Small intestine (tissue), 7 donors: ENCODE measurements at regions not wholly inside any gene's neighbourhood (a gene's known extent, or its start where the extent isn't known, plus 50 kb on each side); places are given as distances from the start of the nearest gene placed in this dataset.
"Not testable (repeated sequence)": the region's sequence is repeated elsewhere in the genome, so short reads cannot be mapped to it uniquely, and the experiment has no call there.

ENCODE experiments used
- DNase-seq, 2 donors: peaks; one replicate each; pipeline versions ENCODE4 v3.0.0 to v3.0.0-alpha.2; 2013
- FAIRE-seq: peaks from 2 replicates; lab custom pipeline; 2012; peaks lifted over from hg19 to GRCh38; lab: Jason Lieb, UNC
- H3K27ac ChIP-seq, 3 donors: one replicate each; pipeline ENCODE4 v1.5.1; 2013; ENCODE audit warnings: low read length in 2 of 3, mild to moderate bottlenecking in 2 of 3, control low read depth in 1 of 3, inconsistent platforms in 1 of 3, low read depth in 1 of 3, moderate library complexity in 1 of 3
- H3K27me3 ChIP-seq, 3 donors: one replicate each; pipeline ENCODE4 v1.6.1; 2013; ENCODE audit warnings: low read length in 3 of 3, inconsistent platforms in 1 of 3; ENCODE audit not compliant: control insufficient read depth in 3 of 3, insufficient read depth in 3 of 3
- H3K36me3 ChIP-seq, 3 donors: one replicate each; pipeline ENCODE4 v1.6.1; 2013; ENCODE audit warnings: low read length in 3 of 3, inconsistent platforms in 1 of 3, low read depth in 1 of 3, mild to moderate bottlenecking in 1 of 3, moderate library complexity in 1 of 3; ENCODE audit not compliant: control insufficient read depth in 3 of 3, insufficient read depth in 2 of 3
- H3K4me1 ChIP-seq, 3 donors: one replicate each; pipeline ENCODE4 v1.6.1; 2013; ENCODE audit warnings: low read length in 2 of 3, inconsistent platforms in 1 of 3, low read depth in 1 of 3, mild to moderate bottlenecking in 1 of 3, moderate library complexity in 1 of 3; ENCODE audit not compliant: control insufficient read depth in 3 of 3, insufficient read depth in 2 of 3
- H3K4me3 ChIP-seq, 3 donors: one replicate each; pipeline ENCODE4 v1.5.1; 2013; ENCODE audit warnings: low read length in 3 of 3, control low read depth in 1 of 3, inconsistent platforms in 1 of 3, low read depth in 1 of 3, mild to moderate bottlenecking in 1 of 3, moderate library complexity in 1 of 3
- H3K9me3 ChIP-seq, 2 donors: one replicate each; pipeline ENCODE4 v1.6.1; 2013; ENCODE audit warnings: low read depth in 1 of 2, low read length in 1 of 2; ENCODE audit not compliant: control insufficient read depth in 2 of 2, insufficient read depth in 1 of 2
- WGBS, 3 donors: extraction: QIAGEN DNeasy Blood & Tissue Kit; methylation state at CpG; one replicate each; pipeline ENCODE4 v1.1.7; 2013; 5-methylcytosine and 5-hydroxymethylcytosine counted together
- donor health status: healthy with polysubstance abuse.
- donor health status: control.
- donor health status: control.
- donor health status: Bipolar disorder and iron deficiency.
- donor health status: healthy.

- H3K36me3 ChIP-seq, FAIRE-seq, H3K27me3 ChIP-seq, H3K27ac ChIP-seq, H3K9me3 ChIP-seq, H3K4me3 ChIP-seq, DNase-seq, H3K4me1 ChIP-seq: not testable (repeated sequence)
- 84 to 90% (median 88%) methylated on average over 5 of the region's 5 CpGs for WGBS, 3 donors
Observed at GRCh38 chr12:24348180-24348579, 398.7 kb upstream of the SOX5 start.

GRCh38 chr12:24328261-24328660 lies 378.8 kb upstream of the SOX5 start:
- FAIRE-seq (no peak), DNase-seq (no peak)
- no peak overlapping the region for H3K27ac ChIP-seq
- peaks cover 0 to 2% (median 0%) of the 10 kb centered on the region in 3 donors for H3K4me1 ChIP-seq
- H3K36me3 ChIP-seq = no peaks in the 10 kb centered on the region
- H3K4me3 ChIP-seq = no peak overlapping the region
- H3K9me3 ChIP-seq = no peaks in the 10 kb centered on the region
- H3K27me3 ChIP-seq = peaks cover 0 to 1% (median 0%) of the 10 kb centered on the region in 3 donors

DNA sequence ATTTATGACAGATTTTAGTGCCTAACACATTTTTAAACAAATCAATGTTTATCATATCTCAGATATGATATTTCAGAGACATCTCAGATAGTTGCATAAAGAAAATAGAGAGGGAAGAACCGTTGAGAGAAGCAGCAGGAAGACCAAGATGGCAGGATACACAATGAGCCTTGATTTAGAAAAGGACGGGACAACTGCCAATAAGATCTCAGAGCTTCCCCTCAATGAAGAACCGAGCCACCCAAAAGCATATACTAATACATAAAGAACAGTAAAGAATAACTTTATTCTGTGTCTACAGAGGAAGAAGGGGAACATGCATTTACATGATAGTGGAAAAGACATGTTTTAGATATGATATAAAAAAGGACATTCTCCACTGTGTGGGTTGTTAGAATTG lies 375.9 kb upstream of the SOX5 start:
- Histone ChIP-seq H3K27me3 (peaks cover 0 to 1% (median 0%) of the 10 kb centered on the region in 3 donors), H3K36me3 (no peaks in the 10 kb centered on the region), H3K4me1 (peaks cover 0 to 2% (median 0%) of the 10 kb centered on the region in 3 donors), H3K27ac (no peak overlapping the region), H3K4me3 (no peak overlapping the region), H3K9me3 (no peaks in the 10 kb centered on the region)
- 64 to 72% (median 69%) methylated on average over 3 of the region's 3 CpGs for WGBS, 3 donors
- no peak for FAIRE-seq
- DNase-seq = no peak

- 61 to 77% (median 75%) methylated on average over 6 of the region's 6 CpGs for WGBS, 3 donors
- DNase-seq (no peak), FAIRE-seq (no peak)
- Histone ChIP-seq H3K36me3 (no peaks in the 10 kb centered on the region), H3K27me3 (no peaks in the 10 kb centered on the region), H3K4me3 (no peak overlapping the region), H3K27ac (no peak overlapping the region), H3K9me3 (no peaks in the 10 kb centered on the region), H3K4me1 (no peaks in the 10 kb centered on the region)
Observed at GRCh38 chr12:24307716-24308335, 358.4 kb upstream of the SOX5 start.

DNA sequence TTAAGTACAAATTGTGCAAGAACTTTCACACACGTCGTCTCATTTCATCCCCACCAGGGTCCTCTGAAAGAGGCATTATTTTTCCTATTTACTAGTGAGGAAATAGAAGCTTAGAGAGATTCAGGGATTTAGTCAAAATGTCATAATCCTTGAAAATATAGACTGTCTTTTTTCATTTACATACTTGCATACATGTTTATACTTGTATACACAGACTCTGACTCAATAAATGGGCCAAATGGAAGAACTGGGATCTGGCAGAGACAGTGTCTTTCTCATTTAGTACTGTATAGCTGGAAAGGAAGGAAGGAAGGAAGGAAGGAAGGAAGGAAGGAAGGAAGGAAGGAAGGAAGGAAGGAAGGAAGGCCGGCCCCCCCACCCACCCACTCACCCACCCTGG lies 357.7 kb upstream of the SOX5 start:
- H3K9me3 ChIP-seq = no peaks in the 10 kb centered on the region
- WGBS, 3 donors = 71 to 97% (median 90%) methylated on average over 2 to 3 of the region's 3 CpGs
- DNase-seq = no peak
- no peaks in the 10 kb centered on the region for H3K36me3 ChIP-seq
- no peak overlapping the region for H3K27ac ChIP-seq
- no peaks in the 10 kb centered on the region for H3K4me1 ChIP-seq
- no peaks in the 10 kb centered on the region for H3K27me3 ChIP-seq
- H3K4me3 ChIP-seq = no peak overlapping the region
- FAIRE-seq = no peak

GRCh38 chr12:24306001-24306400 lies 356.5 kb upstream of the SOX5 start:
- H3K4me1 ChIP-seq = no peaks in the 10 kb centered on the region
- no peaks in the 10 kb centered on the region for H3K36me3 ChIP-seq
- H3K9me3 ChIP-seq = no peaks in the 10 kb centered on the region
- 66 to 82% (median 76%) methylated on average over 6 of the region's 6 CpGs for WGBS, 3 donors
- DNase-seq = no peak
- no peaks in the 10 kb centered on the region for H3K27me3 ChIP-seq
- H3K4me3 ChIP-seq = no peak overlapping the region
- H3K27ac ChIP-seq = no peak overlapping the region
- FAIRE-seq = no peak

GRCh38 chr12:24304285-24304684 lies 354.8 kb upstream of the SOX5 start:
- Histone ChIP-seq H3K27ac (no peak overlapping the region), H3K36me3 (no peaks in the 10 kb centered on the region), H3K9me3 (no peaks in the 10 kb centered on the region), H3K4me1 (no peaks in the 10 kb centered on the region), H3K4me3 (no peak overlapping the region), H3K27me3 (no peaks in the 10 kb centered on the region)
- FAIRE-seq (no peak), DNase-seq (no peak)
- WGBS, 3 donors = 86 to 93% (median 90%) methylated on average over 4 of the region's 4 CpGs

DNA sequence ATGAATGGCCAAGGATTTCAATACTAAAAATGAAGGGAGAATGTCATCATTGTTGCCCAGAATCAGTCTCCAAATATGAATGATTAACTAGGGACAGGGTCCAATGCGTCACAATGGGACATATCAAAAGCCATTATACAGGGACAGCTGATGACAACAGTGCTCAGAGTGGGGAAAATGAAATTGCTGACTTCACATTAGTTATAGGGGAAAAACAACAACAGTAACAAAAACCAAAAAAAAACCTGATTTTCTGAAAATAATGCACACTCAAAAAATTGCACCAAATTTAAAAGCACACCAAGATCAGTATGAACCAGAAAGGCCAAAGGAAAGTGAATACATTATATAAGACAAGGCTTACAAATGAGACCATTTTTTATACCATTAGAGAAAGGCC lies 353.2 kb upstream of the SOX5 start:
- 18 to 73% (median 28%) methylated on average over 1 of the region's 1 CpG for WGBS, 3 donors
- Histone ChIP-seq H3K4me3 (no peak overlapping the region), H3K9me3 (no peaks in the 10 kb centered on the region), H3K36me3 (no peaks in the 10 kb centered on the region), H3K27me3 (no peaks in the 10 kb centered on the region), H3K4me1 (no peaks in the 10 kb centered on the region), H3K27ac (no peak overlapping the region)
- FAIRE-seq (no peak), DNase-seq (no peak)

GRCh38 chr12:24297516-24297915 lies 348.0 kb upstream of the SOX5 start:
- Histone ChIP-seq H3K27me3 (no peaks in the 10 kb centered on the region), H3K27ac (no peak overlapping the region), H3K4me3 (no peak overlapping the region), H3K9me3 (no peaks in the 10 kb centered on the region), H3K4me1 (no peaks in the 10 kb centered on the region), H3K36me3 (no peaks in the 10 kb centered on the region)
- FAIRE-seq (no peak), DNase-seq (no peak)
- 75 to 87% (median 81%) methylated on average over 5 of the region's 5 CpGs for WGBS, 3 donors
